Gastrocnemius medialis (tissue), 4 donors: ENCODE measurements at regions not wholly inside any gene's neighbourhood (a gene's known extent, or its start where the extent isn't known, plus 50 kb on each side); places are given as distances from the start of the nearest gene placed in this dataset.

Source experiments
- CTCF ChIP-seq, 5 experiments: fragments of 450-650 bp in 3 of 5; fragments of 200-600 bp in 2 of 5; sonication (generic) in 2 of 5; IDR thresholded peaks in 4 of 5; conservative IDR thresholded peaks in 1 of 5; 1 replicate in 4 of 5; 2 replicates in 1 of 5; pipeline ENCODE4 v1.5.1; 2016 to 2019; ENCODE audit warnings: antibody characterized with exemption in 5 of 5, mild to moderate bottlenecking in 3 of 5, moderate library complexity in 3 of 5
- POLR2A ChIP-seq, 2 donors: fragments of 450-650 bp; IDR thresholded peaks; one replicate each; pipeline ENCODE4 v1.6.1; 2017; ENCODE audit warnings: antibody characterized with exemption in 2 of 2, mild to moderate bottlenecking in 2 of 2, moderate library complexity in 2 of 2

DNA sequence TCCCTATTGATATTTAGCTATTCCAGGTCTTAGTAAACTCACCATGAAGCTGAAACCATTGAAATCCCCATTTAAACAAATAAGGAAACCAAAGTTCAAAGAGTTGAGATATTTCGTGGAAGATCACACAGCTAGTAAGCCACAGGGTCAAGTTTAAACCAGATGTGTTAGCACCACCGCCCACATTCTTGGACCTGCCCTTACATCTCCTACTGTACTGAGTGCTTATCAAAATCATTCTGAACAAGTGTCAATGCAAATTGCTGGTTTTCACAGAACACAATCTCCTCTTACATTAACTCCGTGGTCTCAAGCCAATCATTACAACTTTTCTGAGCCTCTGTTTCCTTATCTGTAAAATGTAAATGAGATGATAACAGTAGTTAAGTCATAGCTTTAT, 676.2 kb downstream of the CDH11 start:
- no peak for TF ChIP-seq POLR2A (IDR thresholded peaks at IDR 0.05)
- TF ChIP-seq CTCF (IDR thresholded peaks at IDR 0.05 in 4 of 5, conservative IDR thresholded peaks at IDR 0.05 in 1 of 5), result no peak
